H1 (cell line): ENCODE measurements at regions not wholly inside any gene's neighbourhood (a gene's known extent, or its start where the extent isn't known, plus 50 kb on each side); places are given as distances from the start of the nearest gene placed in this dataset.

ENCODE experiments used
- CTCF ChIA-PET: fragments of 300-600 bp; sonication (Branson Sonifier 250); formaldehyde crosslinking; loops from one replicate; lab custom pipeline; 2021; ENCODE audit not compliant: partially characterized antibody; lab: Charles Lee
- POLR2A ChIA-PET: fragments of 300-600 bp; sonication (Branson Sonifier 250); formaldehyde crosslinking; loops from one replicate; lab custom pipeline; 2021; ENCODE audit warnings: inconsistent platforms; ENCODE audit not compliant: partially characterized antibody; lab: Charles Lee
- DNase-seq, 2 experiments: peaks; one replicate each; pipeline versions ENCODE4 v3.0.0 to v3.0.0-alpha.2; 2010 to 2022; ENCODE audit warnings: low spot score in 2 of 2, low read depth in 1 of 2, mixed read lengths in 1 of 2
- FAIRE-seq: peaks from 2 replicates; lab custom pipeline; 2011; peaks lifted over from hg19 to GRCh38; lab: Jason Lieb, UNC
- H2AFZ ChIP-seq: 2 replicates; pipeline ENCODE4 v1.8.1; 2012; ENCODE audit warnings: low read length, inconsistent platforms
- H2AK5ac ChIP-seq: 2 replicates; pipeline ENCODE4 v1.6.1; 2013; ENCODE audit warnings: low read depth, low read length
- H2BK120ac ChIP-seq: replicated peaks from 2 replicates; pipeline ENCODE3; 2013; ENCODE audit warnings: low read depth, low read length, inconsistent platforms
- H2BK12ac ChIP-seq: 2 replicates; pipeline ENCODE4 v1.6.1; 2013; ENCODE audit warnings: low read depth, low read length
- H2BK15ac ChIP-seq: 2 replicates; pipeline ENCODE4 v1.6.1; 2013; ENCODE audit warnings: low read length
- H2BK20ac ChIP-seq: 2 replicates; pipeline ENCODE4 v1.6.1; 2013; ENCODE audit warnings: low read length
- H2BK5ac ChIP-seq: 2 replicates; pipeline ENCODE4 v1.6.1; 2013; ENCODE audit warnings: low read depth, low read length
- H3K14ac ChIP-seq: 2 replicates; pipeline ENCODE4 v1.6.1; 2013; ENCODE audit warnings: inconsistent platforms; ENCODE audit not compliant: insufficient read length
- H3K18ac ChIP-seq: 2 replicates; pipeline ENCODE4 v1.6.1; 2013; ENCODE audit warnings: low read length; ENCODE audit errors: extremely low read depth
- H3K23ac ChIP-seq: 2 replicates; pipeline ENCODE4 v1.6.1; 2013; ENCODE audit warnings: inconsistent platforms; ENCODE audit not compliant: insufficient read length
- H3K23me2 ChIP-seq: 2 replicates; pipeline ENCODE4 v1.6.1; 2013; ENCODE audit warnings: low read depth, low read length
- H3K27ac ChIP-seq: 2 replicates; pipeline ENCODE4 v1.6.1; 2011; ENCODE audit warnings: low read depth, low read length, inconsistent platforms
- H3K27me3 ChIP-seq, 4 experiments: replicated peaks in 1 of 4; 1 replicate in 1 of 4; 2 replicates in 3 of 4; pipeline versions ENCODE4 v1.6.1 to v1.8.1; 2011 to 2013; ENCODE audit warnings: low read length in 3 of 4, mild to moderate bottlenecking in 3 of 4, inconsistent platforms in 2 of 4, mixed read lengths in 2 of 4, moderate library complexity in 1 of 4; ENCODE audit not compliant: control insufficient read depth in 3 of 4, insufficient read depth in 3 of 4; ENCODE audit errors: extremely low read depth in 1 of 4
- H3K36me3 ChIP-seq, 4 experiments: 2 replicates each; pipeline versions ENCODE4 v1.6.1 to v1.8.1; 2011 to 2013; ENCODE audit warnings: mild to moderate bottlenecking in 4 of 4, low read length in 3 of 4, moderate library complexity in 2 of 4, control low read depth in 1 of 4, inconsistent platforms in 1 of 4; ENCODE audit not compliant: insufficient read depth in 4 of 4, control insufficient read depth in 2 of 4
- H3K4ac ChIP-seq: replicated peaks from 2 replicates; pipeline ENCODE3; 2013; ENCODE audit warnings: low read length, low read depth, mixed read lengths, inconsistent platforms; ENCODE audit not compliant: insufficient read length
- H3K4me1 ChIP-seq, 4 experiments: replicated peaks in 1 of 4; 1 replicate in 1 of 4; 2 replicates in 3 of 4; pipeline versions ENCODE4 v1.6.1 to v1.8.1; 2011 to 2013; ENCODE audit warnings: low read length in 3 of 4, inconsistent platforms in 2 of 4, mixed read lengths in 1 of 4; ENCODE audit not compliant: insufficient read depth in 4 of 4, control insufficient read depth in 3 of 4
- H3K4me2 ChIP-seq, 2 experiments: 2 replicates each; pipeline versions ENCODE4 v1.6.1 to v1.8.1; 2011 to 2013; ENCODE audit warnings: low read depth in 2 of 2, low read length in 2 of 2, control low read depth in 1 of 2, inconsistent platforms in 1 of 2, mild to moderate bottlenecking in 1 of 2; ENCODE audit not compliant: insufficient read depth in 1 of 2
- H3K4me3 ChIP-seq, 4 experiments: fragments of 200-600, 300-600 bp in 1 of 4; sonication (generic), shearing (Covaris generic), sonication (Bioruptor Twin) in 1 of 4; 2 replicates each; pipeline versions ENCODE4 v1.5.1 to v1.8.1; 2011 to 2016; ENCODE audit warnings: low read length in 4 of 4, low read depth in 3 of 4, control low read depth in 2 of 4, inconsistent platforms in 2 of 4, mild to moderate bottlenecking in 2 of 4, mixed read lengths in 1 of 4, moderate library complexity in 1 of 4; ENCODE audit not compliant: insufficient read depth in 2 of 4; ENCODE audit errors: extremely low read depth in 1 of 4
- H3K56ac ChIP-seq: replicated peaks from 2 replicates; pipeline ENCODE3; 2013; ENCODE audit warnings: low read depth, mild to moderate bottlenecking, mixed read lengths, low read length, inconsistent platforms; ENCODE audit not compliant: insufficient read length
- H3K79me1 ChIP-seq: 2 replicates; pipeline ENCODE4 v1.6.1; 2013; ENCODE audit warnings: low read depth, low read length, control low read depth
- H3K79me2 ChIP-seq, 2 experiments: 2 replicates each; pipeline versions ENCODE4 v1.6.1 to v1.8.1; 2012 to 2013; ENCODE audit warnings: low read length in 2 of 2, mild to moderate bottlenecking in 2 of 2, inconsistent platforms in 1 of 2; ENCODE audit not compliant: insufficient read depth in 2 of 2, control insufficient read depth in 1 of 2
- H3K9ac ChIP-seq, 4 experiments: replicated peaks in 1 of 4; 1 replicate in 1 of 4; 2 replicates in 3 of 4; pipeline versions ENCODE4 v1.6.1 to v1.8.1; 2011 to 2013; ENCODE audit warnings: low read depth in 3 of 4, low read length in 3 of 4, control low read depth in 2 of 4, mild to moderate bottlenecking in 2 of 4, moderate library complexity in 2 of 4, inconsistent platforms in 1 of 4; ENCODE audit errors: extremely low read depth in 1 of 4
- H3K9me3 ChIP-seq, 2 experiments: 2 replicates each; pipeline versions ENCODE4 v1.6.1 to v1.8.1; 2012 to 2013; ENCODE audit warnings: mild to moderate bottlenecking in 2 of 2, moderate library complexity in 2 of 2, control low read depth in 1 of 2, inconsistent platforms in 1 of 2, low read depth in 1 of 2, low read length in 1 of 2, mixed read lengths in 1 of 2; ENCODE audit not compliant: insufficient read depth in 2 of 2
- H4K20me1 ChIP-seq, 2 experiments: replicated peaks in 1 of 2; 2 replicates each; pipeline versions ENCODE3 to v1.8.1; 2011 to 2013; ENCODE audit warnings: inconsistent platforms in 2 of 2, low read length in 2 of 2, mild to moderate bottlenecking in 1 of 2; ENCODE audit not compliant: insufficient read depth in 2 of 2, control insufficient read depth in 1 of 2
- H4K5ac ChIP-seq: 2 replicates; pipeline ENCODE4 v1.6.1; 2013; ENCODE audit warnings: low read length, low read depth, mixed read lengths, inconsistent platforms; ENCODE audit not compliant: insufficient read length
- H4K8ac ChIP-seq: 2 replicates; pipeline ENCODE4 v1.8.0; 2013; ENCODE audit warnings: mild to moderate bottlenecking, moderate library complexity, low read length, inconsistent platforms; ENCODE audit not compliant: insufficient read depth; ENCODE audit errors: extremely low read depth
- H4K91ac ChIP-seq: replicated peaks from 2 replicates; pipeline ENCODE3; 2013; ENCODE audit warnings: low read length, mixed read lengths, inconsistent platforms; ENCODE audit not compliant: insufficient read length
- CEBPB ChIP-seq: IDR thresholded peaks from 2 replicates; pipeline ENCODE4 v1.6.1; 2012; ENCODE audit warnings: low read depth, low read length
- CTBP2 ChIP-seq: IDR thresholded peaks from 2 replicates; pipeline ENCODE4 v1.7.0; 2011; ENCODE audit warnings: borderline replicate concordance, mild to moderate bottlenecking, moderate library complexity, mixed read lengths, low read length; ENCODE audit not compliant: insufficient read depth, insufficient read length
- JUN ChIP-seq: IDR thresholded peaks from 2 replicates; pipeline ENCODE4 v1.6.1; 2011; ENCODE audit warnings: low read depth, mild to moderate bottlenecking, improper control_type of control experiment, low read length
- MAFK ChIP-seq: IDR thresholded peaks from 2 replicates; pipeline ENCODE4 v1.6.1; 2012; ENCODE audit warnings: low read depth, mild to moderate bottlenecking, improper control_type of control experiment, low read length
- POLR2A ChIP-seq, 2 experiments: IDR thresholded peaks; 1 replicate in 1 of 2; 2 replicates in 1 of 2; pipeline ENCODE4 v1.6.1; 2011; ENCODE audit warnings: low read depth in 2 of 2, low read length in 2 of 2, mild to moderate bottlenecking in 2 of 2; ENCODE audit errors: control extremely low read depth in 1 of 2
- POLR2AphosphoS5 ChIP-seq: IDR thresholded peaks from 2 replicates; pipeline ENCODE4 v1.6.1; 2011; ENCODE audit warnings: low read depth, low read length
- RBBP5 ChIP-seq: IDR thresholded peaks from 2 replicates; pipeline ENCODE4 v1.7.1; 2012; ENCODE audit warnings: low read depth, mild to moderate bottlenecking, inconsistent platforms, low read length, moderate library complexity, borderline replicate concordance
- RXRA ChIP-seq: IDR thresholded peaks from 2 replicates; pipeline ENCODE4 v1.6.1; 2011; ENCODE audit warnings: low read depth, mild to moderate bottlenecking, low read length, moderate library complexity; ENCODE audit not compliant: insufficient read depth
- SAP30 ChIP-seq: fragments of 300-600 bp; sonication (generic); IDR thresholded peaks from 2 replicates; pipeline ENCODE4 v1.7.1; 2012; ENCODE audit warnings: low read length, moderate library complexity, mild to moderate bottlenecking, inconsistent platforms; ENCODE audit not compliant: insufficient read depth, insufficient replicate concordance
- SIX5 ChIP-seq: IDR thresholded peaks from 2 replicates; pipeline ENCODE4 v1.6.1; 2011; ENCODE audit warnings: mild to moderate bottlenecking, low read depth, low read length
- SP2 ChIP-seq: IDR thresholded peaks from 2 replicates; pipeline ENCODE4 v1.6.1; 2012; ENCODE audit warnings: mild to moderate bottlenecking, low read length, inconsistent platforms
- SRF ChIP-seq: IDR thresholded peaks from 2 replicates; pipeline ENCODE4 v1.6.1; 2011; ENCODE audit warnings: mild to moderate bottlenecking, low read depth, low read length, moderate library complexity
- TBP ChIP-seq: IDR thresholded peaks from 2 replicates; pipeline ENCODE4 v1.6.1; 2011; ENCODE audit warnings: low read depth, low read length, improper control_type of control experiment
- WGBS, 2 experiments: shearing (Covaris generic) in 1 of 2; methylation state at CpG; one replicate each; pipeline versions ENCODE4 v1.1.6 to v1.1.7; 2013 to 2015; ENCODE audit warnings: low lambda C conversion rate in 2 of 2, mixed read lengths in 2 of 2, inconsistent platforms in 1 of 2, low coverage in 1 of 2, missing lambda C conversion rate in 1 of 2; ENCODE audit not compliant: insufficient replicate concordance in 2 of 2, insufficient coverage in 1 of 2, insufficient read length in 1 of 2; ENCODE audit errors: extremely low coverage in 1 of 2, missing lambda C conversion rate in 1 of 2; 5-methylcytosine and 5-hydroxymethylcytosine counted together
- TF ChIP-seq, protein P1 (sequence below): IDR thresholded peaks from 2 replicates; pipeline ENCODE4 v1.6.1; 2012; ENCODE audit warnings: inconsistent platforms

DNA sequence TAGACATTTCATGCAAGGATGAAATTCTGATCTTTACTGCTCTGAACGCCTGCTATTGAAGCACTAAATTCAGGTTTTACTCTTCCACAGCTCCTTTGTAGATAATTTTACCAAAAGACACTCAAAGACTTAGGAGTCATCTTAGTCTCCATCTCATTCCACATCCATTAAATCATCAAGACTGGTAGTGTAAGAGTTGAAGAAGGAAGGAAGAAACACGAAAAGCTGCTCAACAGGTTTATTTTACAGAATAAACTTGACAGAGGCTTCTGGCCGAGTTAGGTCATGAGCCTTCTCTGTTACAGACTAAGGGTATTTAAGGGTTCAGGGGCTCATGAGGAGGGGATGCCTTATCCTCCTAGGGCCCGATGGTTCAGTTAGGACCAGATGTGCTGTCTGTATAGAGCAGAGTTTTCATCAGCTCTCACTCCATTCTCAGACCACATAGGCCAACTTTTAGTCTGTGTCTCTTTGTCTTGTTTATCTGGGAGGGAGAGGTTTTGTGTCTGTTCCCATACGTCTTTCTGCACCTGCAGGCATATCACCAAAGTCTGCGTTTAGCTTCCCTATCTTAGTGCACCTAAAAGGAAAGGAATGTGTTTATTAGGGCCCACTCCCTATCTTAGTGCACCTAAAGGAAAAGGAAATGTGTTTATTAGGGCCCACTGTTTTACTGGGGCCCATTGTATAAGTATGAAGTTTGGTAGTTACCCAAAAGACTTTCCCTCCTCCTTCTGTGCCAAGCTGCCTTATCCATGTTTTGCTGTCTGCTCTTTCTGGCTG, 57.4 kb upstream of the RGS18 start:
- Histone ChIP-seq H3K23ac (no peak overlapping the region), H3K36me3 (no peaks in the 10 kb centered on the region), H3K4me1 (no peaks in the 10 kb centered on the region), H3K79me1 (no peaks in the 10 kb centered on the region), H3K79me2 (no peaks in the 10 kb centered on the region), H3K4ac (no peak overlapping the region), H2BK120ac (no peak overlapping the region), H3K27me3 (peaks cover 0 to 2% (median 0%) of the 10 kb centered on the region in 4 experiments; a peak in 1 of 7 replicates), H4K8ac (no peak overlapping the region), H4K20me1 (no peaks in the 10 kb centered on the region), H4K91ac (no peak overlapping the region), H2AFZ (no peak overlapping the region), H2AK5ac (no peak overlapping the region), H3K9me3 (no peaks in the 10 kb centered on the region), H3K4me3 (no peak overlapping the region), H3K18ac (no peak overlapping the region), H2BK5ac (no peak overlapping the region), H2BK12ac (no peak overlapping the region), H2BK15ac (no peak overlapping the region), H2BK20ac (no peak overlapping the region), H3K23me2 (no peaks in the 10 kb centered on the region), H3K14ac (no peak overlapping the region), H3K4me2 (no peak overlapping the region), H3K56ac (no peak overlapping the region), H4K5ac (no peak overlapping the region), H3K27ac (no peak overlapping the region), H3K9ac (no peak overlapping the region)
- POLR2A ChIA-PET = no interaction called here
- 88% methylated on average over 6 of the region's 6 CpGs; no CpG with 5 or more reads in 1 of the 2 experiments for whole genome bisulfite sequencing, 2 experiments
- DNase-seq (no peak), FAIRE-seq (no peak)
- CTCF ChIA-PET = interaction anchor here (1.3 kb wide), 1 partner anchor 12 kb away, joined by 3 read pairs; no protein-coding TSS in a partner anchor
- TF ChIP-seq RXRA = no peak
- no peak for TF ChIP-seq CTBP2
- no peak for TF ChIP-seq SIX5
- TF ChIP-seq RBBP5 = no peak
- TF ChIP-seq CEBPB = no peak
- TF ChIP-seq POLR2A (IDR thresholded peaks at IDR 0.05; ENCODE audit: control extremely low read depth in 1 of 2, low read depth in 2 of 2, low read length in 2 of 2) = no peak
- TF ChIP-seq, protein P1, sequence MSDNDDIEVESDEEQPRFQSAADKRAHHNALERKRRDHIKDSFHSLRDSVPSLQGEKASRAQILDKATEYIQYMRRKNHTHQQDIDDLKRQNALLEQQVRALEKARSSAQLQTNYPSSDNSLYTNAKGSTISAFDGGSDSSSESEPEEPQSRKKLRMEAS = no peak
- TF ChIP-seq SRF = no peak
- no peak for TF ChIP-seq MAFK
- peak; percentile 63; the same call in 1 of the 2 replicates for TF ChIP-seq POLR2AphosphoS5
- no peak for TF ChIP-seq SP2
- TF ChIP-seq JUN = no peak
- TF ChIP-seq SAP30 = no peak
- TF ChIP-seq TBP = no peak
